ENCODE measurements at regions not wholly inside any gene's neighbourhood (a gene's known extent, or its start where the extent isn't known, plus 50 kb on each side); places are given as distances from the start of the nearest gene placed in this dataset.

GRCh38 chr16:6549415-6549814 is 783.2 kb upstream of the RBFOX1 start:
- Histone ChIP-seq H3K4me1 (no peaks in the 10 kb centered on the region), H3K27me3 (no peaks in the 10 kb centered on the region), H3K36me3 (no peaks in the 10 kb centered on the region), H3K27ac (no peak overlapping the region), H3K9me3 (no peaks in the 10 kb centered on the region), H3K4me3 (no peak overlapping the region)
- TF ChIP-seq, protein P1, sequence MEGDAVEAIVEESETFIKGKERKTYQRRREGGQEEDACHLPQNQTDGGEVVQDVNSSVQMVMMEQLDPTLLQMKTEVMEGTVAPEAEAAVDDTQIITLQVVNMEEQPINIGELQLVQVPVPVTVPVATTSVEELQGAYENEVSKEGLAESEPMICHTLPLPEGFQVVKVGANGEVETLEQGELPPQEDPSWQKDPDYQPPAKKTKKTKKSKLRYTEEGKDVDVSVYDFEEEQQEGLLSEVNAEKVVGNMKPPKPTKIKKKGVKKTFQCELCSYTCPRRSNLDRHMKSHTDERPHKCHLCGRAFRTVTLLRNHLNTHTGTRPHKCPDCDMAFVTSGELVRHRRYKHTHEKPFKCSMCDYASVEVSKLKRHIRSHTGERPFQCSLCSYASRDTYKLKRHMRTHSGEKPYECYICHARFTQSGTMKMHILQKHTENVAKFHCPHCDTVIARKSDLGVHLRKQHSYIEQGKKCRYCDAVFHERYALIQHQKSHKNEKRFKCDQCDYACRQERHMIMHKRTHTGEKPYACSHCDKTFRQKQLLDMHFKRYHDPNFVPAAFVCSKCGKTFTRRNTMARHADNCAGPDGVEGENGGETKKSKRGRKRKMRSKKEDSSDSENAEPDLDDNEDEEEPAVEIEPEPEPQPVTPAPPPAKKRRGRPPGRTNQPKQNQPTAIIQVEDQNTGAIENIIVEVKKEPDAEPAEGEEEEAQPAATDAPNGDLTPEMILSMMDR (IDR thresholded peaks at IDR 0.05), result no peak
- no peak for DNase-seq (ENCODE audit: low spot score)

DNA sequence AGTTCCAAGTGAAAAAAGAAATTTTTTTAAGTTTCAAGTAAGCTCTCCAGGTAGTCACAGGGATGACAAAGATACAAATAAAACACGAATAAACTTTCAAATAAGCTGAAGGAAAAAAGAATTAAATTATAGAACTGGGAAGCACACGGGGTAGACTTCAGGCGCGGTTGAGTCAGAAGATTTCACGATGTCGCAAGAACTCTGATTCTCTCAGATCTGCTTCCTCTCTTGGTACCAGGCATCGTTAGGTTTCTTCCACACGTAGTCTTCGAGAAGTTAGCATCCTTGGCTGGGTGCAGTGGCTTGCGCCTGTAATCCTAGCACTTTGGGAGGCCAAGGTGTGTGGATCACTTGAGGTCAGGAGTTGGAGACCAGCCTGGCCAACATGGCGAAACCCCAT is 784.1 kb upstream of the RBFOX1 start:
- H3K27ac ChIP-seq, result no peak overlapping the region
- no peaks in the 10 kb centered on the region for H3K9me3 ChIP-seq
- TF ChIP-seq, protein P1 (IDR thresholded peaks at IDR 0.05), result no peak
- H3K36me3 ChIP-seq, result no peaks in the 10 kb centered on the region
- no peaks in the 10 kb centered on the region for H3K4me1 ChIP-seq
- no peak overlapping the region for H3K4me3 ChIP-seq
- DNase-seq (ENCODE audit: low spot score), result no peak
- H3K27me3 ChIP-seq, result no peaks in the 10 kb centered on the region

GRCh38 chr16:6547131-6547530 is 785.5 kb upstream of the RBFOX1 start:
- Histone ChIP-seq H3K4me1 (no peaks in the 10 kb centered on the region), H3K27me3 (no peaks in the 10 kb centered on the region), H3K36me3 (no peaks in the 10 kb centered on the region), H3K9me3 (no peaks in the 10 kb centered on the region), H3K4me3 (no peak overlapping the region), H3K27ac (no peak overlapping the region)
- TF ChIP-seq, protein P1 (IDR thresholded peaks at IDR 0.05), result no peak
- DNase-seq (ENCODE audit: low spot score), result no peak

DNA sequence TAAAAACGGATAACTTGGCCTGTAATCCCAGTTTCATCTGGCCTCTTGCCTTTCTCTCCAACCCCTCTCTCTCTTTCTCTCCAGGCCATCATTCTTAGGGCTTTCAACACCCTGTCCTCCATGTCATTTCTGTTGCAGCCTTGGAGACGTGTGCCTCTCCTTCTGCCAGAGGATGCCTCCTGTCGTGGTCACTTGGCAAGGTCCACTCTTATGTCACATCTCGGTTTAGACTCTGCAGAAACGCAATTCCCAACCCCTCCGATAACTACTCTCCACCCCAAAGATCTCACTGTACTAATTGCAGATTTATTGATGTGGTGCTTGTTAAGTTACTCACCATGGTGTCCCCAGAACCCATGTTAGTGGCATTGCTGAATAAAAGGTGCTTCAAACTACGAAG is 787.3 kb upstream of the RBFOX1 start:
- no peak overlapping the region for H3K27ac ChIP-seq
- H3K36me3 ChIP-seq, result no peaks in the 10 kb centered on the region
- H3K4me3 ChIP-seq, result no peak overlapping the region
- TF ChIP-seq, protein P1 (IDR thresholded peaks at IDR 0.05), result no peak
- no peak for DNase-seq (ENCODE audit: low spot score)
- H3K9me3 ChIP-seq, result no peaks in the 10 kb centered on the region
- no peaks in the 10 kb centered on the region for H3K27me3 ChIP-seq
- no peaks in the 10 kb centered on the region for H3K4me1 ChIP-seq

GRCh38 chr16:6541267-6541666 is 791.4 kb upstream of the RBFOX1 start:
- DNase-seq (ENCODE audit: low spot score), result no peak
- no peaks in the 10 kb centered on the region for H3K4me1 ChIP-seq
- no peaks in the 10 kb centered on the region for H3K27me3 ChIP-seq
- no peaks in the 10 kb centered on the region for H3K36me3 ChIP-seq
- H3K4me3 ChIP-seq, result no peak overlapping the region
- TF ChIP-seq, protein P1 (IDR thresholded peaks at IDR 0.05), result no peak
- no peaks in the 10 kb centered on the region for H3K9me3 ChIP-seq
- H3K27ac ChIP-seq, result no peak overlapping the region

- Histone ChIP-seq H3K4me1 (no peaks in the 10 kb centered on the region), H3K36me3 (no peaks in the 10 kb centered on the region), H3K9me3 (no peaks in the 10 kb centered on the region), H3K4me3 (no peak overlapping the region), H3K27me3 (no peaks in the 10 kb centered on the region), H3K27ac (no peak overlapping the region)
- DNase-seq (ENCODE audit: low spot score), result no peak
- TF ChIP-seq, protein P1 (IDR thresholded peaks at IDR 0.05), result no peak
Observed at GRCh38 chr16:6536411-6536810, 796.2 kb upstream of the RBFOX1 start.

Data from right atrium auricular region (tissue), 2 donors.